HG02943 (cell line): ENCODE measurements at regions not wholly inside any gene's neighbourhood (a gene's known extent, or its start where the extent isn't known, plus 50 kb on each side); places are given as distances from the start of the nearest gene placed in this dataset.

Experiments used
- ATAC-seq: cut with Tn5 transposase; IDR thresholded peaks from one replicate; pipeline ENCODE4 v1.9.1; 2021; ENCODE audit warnings: mild to moderate bottlenecking, low read depth, moderate library complexity; ENCODE audit not compliant: unreplicated experiment

GRCh38 chr3:181764544-181764943, 52.8 kb downstream of the SOX2 start:
- ATAC-seq: no peak

GRCh38 chr3:181770296-181770695, 58.6 kb downstream of the SOX2 start:
- ATAC-seq: no peak

DNA sequence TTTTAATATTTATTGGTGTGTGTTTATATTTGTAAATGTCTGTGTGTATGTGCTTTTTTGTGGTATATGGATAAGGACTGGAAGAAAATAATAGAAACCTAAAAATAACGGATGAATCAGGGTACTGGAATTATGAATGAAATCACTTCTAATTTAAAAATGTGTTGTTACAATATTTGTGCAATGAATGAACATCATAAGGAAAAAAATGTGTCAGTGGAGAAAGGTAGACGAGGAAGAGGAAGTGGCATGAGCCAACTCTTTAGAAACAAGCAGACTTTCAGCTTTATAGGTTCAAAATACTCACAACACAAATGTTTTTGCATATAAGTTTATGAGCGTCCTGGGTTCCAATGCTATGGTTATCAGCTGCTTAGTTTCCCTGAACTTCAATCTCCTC, 59.4 kb downstream of the SOX2 start:
- no peak for ATAC-seq

DNA sequence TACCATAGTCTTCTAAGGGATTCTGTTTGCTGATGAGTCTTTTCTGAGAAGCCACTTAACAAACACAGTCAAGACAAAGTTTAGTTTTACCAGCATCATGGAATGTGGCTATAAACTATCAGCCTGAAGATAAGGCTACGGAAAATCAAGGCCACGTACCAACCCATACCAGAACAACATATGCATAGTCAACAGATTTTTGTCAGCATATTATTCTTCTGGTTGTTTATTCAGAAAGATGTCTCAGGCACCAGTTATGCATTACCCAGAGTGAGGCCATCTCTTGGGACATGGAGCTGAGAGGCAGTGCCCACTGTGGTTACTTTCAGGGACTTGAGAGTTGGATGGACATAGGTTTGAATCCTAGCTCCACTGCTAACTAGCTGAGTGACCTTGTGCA, 60.4 kb downstream of the SOX2 start:
- no peak for ATAC-seq

GRCh38 chr3:181773921-181774320, 62.2 kb downstream of the SOX2 start:
- ATAC-seq: no peak

DNA sequence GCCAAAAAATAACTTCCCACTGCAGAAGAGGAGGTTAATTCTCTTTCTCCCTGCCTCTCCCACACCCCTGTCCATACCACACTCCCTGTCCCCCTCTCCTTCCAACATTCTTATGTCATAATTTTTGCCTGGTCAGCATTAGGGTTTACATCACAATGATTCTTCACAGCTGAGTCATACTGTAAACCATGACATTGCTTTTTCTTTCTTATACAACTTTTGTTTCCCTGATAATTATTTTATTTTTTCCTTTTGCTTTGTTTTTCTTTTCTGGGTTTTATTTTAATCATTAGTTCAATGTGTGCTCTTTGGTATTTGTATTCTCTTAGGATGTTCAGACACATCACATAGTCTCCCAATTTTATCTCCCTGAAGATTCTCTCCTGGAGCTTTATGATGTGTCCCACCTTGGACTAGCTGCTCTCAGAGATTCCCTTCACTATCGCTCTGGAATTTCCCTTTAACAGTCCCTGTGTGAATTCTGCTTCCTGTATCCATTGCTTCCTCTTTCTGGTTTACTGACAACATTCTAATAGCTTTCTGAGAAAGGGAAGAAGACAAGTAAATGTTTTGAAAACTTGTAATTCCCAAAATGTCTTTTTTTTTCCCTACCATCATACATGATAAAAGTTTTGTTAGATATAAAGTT, 70.7 kb downstream of the SOX2 start:
- no peak for ATAC-seq

DNA sequence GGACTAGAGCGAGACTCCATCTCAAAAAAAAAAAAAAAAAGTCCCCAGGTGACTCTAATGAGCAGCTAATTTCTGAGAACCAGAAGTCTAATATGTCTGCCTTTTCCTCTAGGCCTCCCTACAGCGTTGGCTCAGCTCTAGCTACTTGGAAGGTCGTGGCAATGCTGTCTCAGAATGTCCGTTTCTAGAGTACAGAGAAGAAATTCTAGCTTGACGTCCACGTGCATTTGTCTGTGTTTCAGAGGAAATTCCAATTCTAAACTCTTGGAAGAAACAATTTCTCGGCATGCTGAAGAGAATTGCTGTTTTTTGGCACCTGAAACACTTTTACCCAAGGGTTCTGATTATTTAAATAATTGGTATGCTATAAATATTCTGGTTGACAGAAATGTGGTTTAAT, 78.8 kb downstream of the SOX2 start:
- ATAC-seq: no peak

- no peak for ATAC-seq
These were observed 79.6 kb downstream of the SOX2 start for GRCh38 chr3:181791056-181791955.

DNA sequence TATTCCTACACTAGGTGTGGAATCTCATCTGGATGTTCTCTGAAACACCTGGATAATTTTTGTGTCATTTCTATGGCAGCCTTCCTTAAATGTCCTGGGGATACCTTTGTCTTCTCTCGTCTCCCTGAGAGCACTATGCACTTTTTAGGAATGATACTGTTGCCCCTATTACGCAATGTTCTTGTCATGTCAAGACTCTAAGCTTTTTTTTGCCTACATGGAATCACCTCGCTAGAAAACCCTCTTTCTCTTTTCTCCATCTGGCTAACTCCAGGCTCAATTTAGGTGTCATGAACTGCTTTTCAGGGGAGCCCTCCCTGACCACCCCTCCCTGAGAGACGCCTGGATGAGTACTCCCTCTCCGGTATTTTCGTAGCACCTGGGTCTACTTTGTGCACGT, 81.3 kb downstream of the SOX2 start:
- ATAC-seq: no peak

GRCh38 chr3:181794011-181794790, 82.5 kb downstream of the SOX2 start:
- ATAC-seq: no peak

DNA sequence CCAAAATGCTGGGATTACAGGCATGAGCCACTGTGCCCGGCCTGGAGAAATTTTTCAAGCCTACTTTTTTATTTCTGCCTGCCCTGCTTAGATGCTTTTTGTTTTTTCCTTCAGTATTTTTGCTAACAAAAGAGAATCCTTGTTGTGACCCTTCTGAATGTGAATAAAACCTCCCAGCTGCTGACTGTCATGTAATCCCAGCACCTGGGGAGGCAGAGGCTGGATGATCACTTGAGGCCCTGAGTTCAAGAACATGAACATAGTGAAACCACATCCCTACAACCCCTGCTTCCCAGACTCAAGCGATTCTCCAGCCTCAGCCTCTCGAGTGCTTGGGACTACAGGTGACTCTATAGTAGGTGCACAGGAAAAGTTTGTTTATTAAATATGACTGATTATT, 84.9 kb downstream of the SOX2 start:
- no peak for ATAC-seq

- no peak for ATAC-seq
These were observed 85.7 kb downstream of the SOX2 start for GRCh38 chr3:181797431-181797830.

DNA sequence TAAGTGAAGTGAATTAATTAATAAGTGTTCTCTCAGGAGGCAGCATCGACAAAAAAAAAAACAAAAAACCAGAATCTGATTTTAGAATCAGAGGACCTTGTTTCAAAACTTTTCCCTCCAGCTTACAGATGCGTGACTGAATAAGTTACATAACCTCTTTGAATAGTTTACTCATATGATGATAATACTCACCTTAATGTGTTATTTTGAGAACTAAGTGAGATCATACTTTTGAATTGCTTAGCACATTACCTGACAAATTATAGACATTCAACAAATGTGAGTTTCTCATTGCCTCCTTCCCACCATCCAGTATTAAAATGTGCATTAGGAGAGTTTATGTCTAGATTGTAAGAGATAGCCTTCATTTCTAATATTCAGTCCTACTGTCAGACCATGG, 94.0 kb downstream of the SOX2 start:
- ATAC-seq: no peak

DNA sequence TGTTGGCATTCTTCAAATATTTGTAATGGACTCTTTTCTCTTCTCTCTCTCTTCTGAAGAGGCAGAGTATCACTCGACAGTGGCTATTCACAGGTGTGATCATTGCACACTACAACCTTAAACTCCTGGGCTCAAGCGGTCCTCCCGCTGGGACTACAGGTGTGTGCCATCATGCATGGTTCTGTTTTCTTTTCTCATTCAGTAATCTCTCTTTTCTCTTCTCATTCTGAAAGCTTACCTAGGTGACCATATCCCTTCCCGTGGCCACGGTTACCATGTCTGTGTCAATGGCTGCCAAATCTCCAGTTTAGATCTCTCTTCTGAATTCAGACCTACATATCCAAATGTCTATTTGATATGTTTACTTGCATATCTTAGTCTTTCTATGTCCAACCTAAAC, 96.3 kb downstream of the SOX2 start:
- ATAC-seq: no peak

- no peak for ATAC-seq
These were observed 112.0 kb downstream of the SOX2 start for GRCh38 chr3:181823716-181824115.

- no peak for ATAC-seq
These were observed 113.2 kb downstream of the SOX2 start for GRCh38 chr3:181824961-181825360.

DNA sequence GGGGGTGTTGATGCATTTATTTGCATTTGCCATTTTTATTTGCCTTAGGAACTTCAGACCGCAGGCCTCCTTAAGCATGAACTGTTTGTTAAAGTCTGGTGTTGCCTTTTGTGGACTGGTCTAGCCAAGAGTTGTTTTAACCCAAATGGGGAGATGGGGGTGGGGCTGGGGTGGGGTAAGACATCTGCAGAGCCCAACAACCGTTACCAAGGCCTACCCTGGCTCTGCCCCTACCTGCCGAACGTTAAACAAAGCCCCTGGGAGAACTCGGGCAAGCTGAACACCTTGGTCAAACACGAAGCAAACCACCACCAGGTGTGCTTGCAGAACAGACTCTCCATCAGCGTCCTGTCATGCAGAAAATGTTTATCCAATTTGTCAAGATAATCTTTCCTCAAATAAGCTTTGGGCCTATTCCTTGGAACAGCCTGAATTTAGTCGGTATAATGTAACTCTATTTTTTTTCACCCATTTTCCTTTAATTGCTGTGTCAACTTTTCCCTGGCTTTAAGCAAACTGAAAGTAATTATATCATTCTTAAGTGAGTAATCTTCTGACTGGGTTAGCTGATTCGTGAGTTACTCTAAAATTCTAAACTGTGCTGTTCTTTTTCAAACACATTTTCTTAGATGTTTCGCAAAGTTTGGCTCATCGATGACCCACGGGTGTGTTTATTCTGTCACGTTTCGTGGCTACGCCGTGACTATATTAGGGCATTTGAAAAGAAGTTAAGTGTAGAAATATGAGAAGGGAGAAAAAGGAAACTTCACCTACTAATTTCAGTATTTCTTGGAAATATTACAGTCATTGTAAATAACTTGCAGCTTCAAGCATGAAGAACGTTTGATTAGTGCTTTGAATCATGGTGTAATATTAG, 127.6 kb downstream of the SOX2 start:
- no peak for ATAC-seq

GRCh38 chr3:181839916-181840297, 128.2 kb downstream of the SOX2 start:
- ATAC-seq: no peak

DNA sequence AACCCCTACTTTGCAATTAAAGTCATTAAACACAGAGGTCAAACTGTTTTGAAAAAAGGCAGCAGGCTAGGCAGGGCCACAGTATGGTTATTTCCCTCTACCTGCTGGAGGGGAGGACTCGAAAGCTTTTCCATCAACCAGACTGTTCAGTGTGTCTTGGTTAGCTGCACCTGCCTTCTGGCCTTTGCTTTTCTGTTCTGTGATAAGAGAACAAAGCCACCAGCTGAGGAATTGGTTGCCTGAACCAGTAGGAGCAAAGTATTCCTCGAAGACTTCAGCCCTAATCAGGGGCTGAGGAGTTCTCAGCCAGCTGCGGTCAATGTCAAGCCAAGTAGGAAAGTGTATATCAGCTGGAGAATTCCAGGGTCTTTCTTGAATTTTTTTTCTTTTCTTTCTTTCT, 132.5 kb downstream of the SOX2 start:
- ATAC-seq: no peak

- no peak for ATAC-seq
These were observed 135.6 kb downstream of the SOX2 start for GRCh38 chr3:181847276-181847675.
